ENCODE measurements at regions not wholly inside any gene's neighbourhood (a gene's known extent, or its start where the extent isn't known, plus 50 kb on each side); places are given as distances from the start of the nearest gene placed in this dataset.

DNA sequence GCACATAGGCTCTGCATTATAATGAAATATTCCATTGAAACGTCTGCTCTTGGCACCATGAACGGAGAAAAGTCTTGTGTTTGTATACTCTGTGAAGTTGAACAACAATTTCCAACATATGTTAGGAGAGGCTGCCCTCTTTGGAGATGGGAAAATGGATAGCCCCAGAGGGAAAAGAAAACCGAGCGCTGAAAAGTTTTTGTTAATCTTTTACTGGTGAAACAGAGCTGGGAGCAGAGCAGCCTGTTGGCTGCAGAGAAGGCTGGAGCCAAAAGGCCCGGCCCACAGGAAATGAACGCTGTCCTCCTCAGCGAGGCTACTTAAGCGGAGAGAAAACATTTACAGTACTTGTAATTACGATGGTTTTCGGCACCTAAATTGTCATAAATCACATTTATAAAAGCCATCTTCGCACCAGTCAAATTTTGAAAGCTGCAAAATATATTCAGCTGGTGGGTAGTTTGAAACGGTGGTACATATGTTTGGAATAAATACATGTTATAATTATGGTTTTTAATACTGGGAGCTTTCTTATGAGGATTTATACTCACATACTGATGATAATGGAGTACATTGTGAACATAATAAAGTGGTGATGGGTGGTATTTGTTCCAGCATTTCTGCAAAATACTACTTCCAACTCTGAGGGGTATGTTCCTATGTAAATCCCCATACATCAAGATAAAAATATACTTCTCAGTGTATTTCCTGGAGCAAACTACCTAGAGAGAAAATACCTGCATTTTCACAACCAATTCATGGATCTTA is 129.6 kb upstream of the CNTLN start:
- DNase-seq (ENCODE audit: low read depth), result peak; percentile 37
- H3K36me3 ChIP-seq (ENCODE audit: control insufficient read depth, insufficient read depth, low read length), result no peaks in the 10 kb centered on the region
- H3K27me3 ChIP-seq (ENCODE audit: control insufficient read depth, insufficient read depth, low read length), result no peaks in the 10 kb centered on the region
- H3K4me3 ChIP-seq (ENCODE audit: low read depth, low read length), result no peak overlapping the region
- TF ChIP-seq, protein P1, sequence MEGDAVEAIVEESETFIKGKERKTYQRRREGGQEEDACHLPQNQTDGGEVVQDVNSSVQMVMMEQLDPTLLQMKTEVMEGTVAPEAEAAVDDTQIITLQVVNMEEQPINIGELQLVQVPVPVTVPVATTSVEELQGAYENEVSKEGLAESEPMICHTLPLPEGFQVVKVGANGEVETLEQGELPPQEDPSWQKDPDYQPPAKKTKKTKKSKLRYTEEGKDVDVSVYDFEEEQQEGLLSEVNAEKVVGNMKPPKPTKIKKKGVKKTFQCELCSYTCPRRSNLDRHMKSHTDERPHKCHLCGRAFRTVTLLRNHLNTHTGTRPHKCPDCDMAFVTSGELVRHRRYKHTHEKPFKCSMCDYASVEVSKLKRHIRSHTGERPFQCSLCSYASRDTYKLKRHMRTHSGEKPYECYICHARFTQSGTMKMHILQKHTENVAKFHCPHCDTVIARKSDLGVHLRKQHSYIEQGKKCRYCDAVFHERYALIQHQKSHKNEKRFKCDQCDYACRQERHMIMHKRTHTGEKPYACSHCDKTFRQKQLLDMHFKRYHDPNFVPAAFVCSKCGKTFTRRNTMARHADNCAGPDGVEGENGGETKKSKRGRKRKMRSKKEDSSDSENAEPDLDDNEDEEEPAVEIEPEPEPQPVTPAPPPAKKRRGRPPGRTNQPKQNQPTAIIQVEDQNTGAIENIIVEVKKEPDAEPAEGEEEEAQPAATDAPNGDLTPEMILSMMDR (IDR thresholded peaks at IDR 0.05; ENCODE audit: insufficient read depth, low read length, severe bottlenecking), result no peak
- FAIRE-seq, result no peak

DNA sequence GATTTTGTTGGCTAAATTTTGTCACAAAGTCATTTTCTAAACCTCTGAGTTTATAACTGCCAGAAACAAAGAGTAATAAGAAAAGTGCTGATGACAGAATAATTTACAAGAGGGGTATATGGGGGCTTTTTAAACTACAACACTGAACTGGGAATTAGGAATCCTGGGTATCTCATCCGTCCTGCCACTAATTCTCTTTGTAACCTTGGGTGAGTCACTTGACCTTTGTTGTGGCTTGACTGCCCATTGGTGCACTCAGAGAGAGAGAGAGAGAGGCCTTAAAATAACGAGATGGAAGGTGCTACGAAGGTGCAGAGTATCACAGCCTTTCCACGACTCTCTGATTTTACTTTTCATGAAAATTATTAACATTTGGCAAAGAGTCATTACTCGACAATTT is 130.3 kb upstream of the CNTLN start:
- no peak overlapping the region for H3K4me3 ChIP-seq (ENCODE audit: low read depth, low read length)
- H3K27me3 ChIP-seq (ENCODE audit: control insufficient read depth, insufficient read depth, low read length), result no peaks in the 10 kb centered on the region
- no peak for DNase-seq (ENCODE audit: low read depth)
- H3K36me3 ChIP-seq (ENCODE audit: control insufficient read depth, insufficient read depth, low read length), result no peaks in the 10 kb centered on the region
- no peak for FAIRE-seq
- TF ChIP-seq, protein P1 (IDR thresholded peaks at IDR 0.05; ENCODE audit: insufficient read depth, low read length, severe bottlenecking), result no peak

DNA sequence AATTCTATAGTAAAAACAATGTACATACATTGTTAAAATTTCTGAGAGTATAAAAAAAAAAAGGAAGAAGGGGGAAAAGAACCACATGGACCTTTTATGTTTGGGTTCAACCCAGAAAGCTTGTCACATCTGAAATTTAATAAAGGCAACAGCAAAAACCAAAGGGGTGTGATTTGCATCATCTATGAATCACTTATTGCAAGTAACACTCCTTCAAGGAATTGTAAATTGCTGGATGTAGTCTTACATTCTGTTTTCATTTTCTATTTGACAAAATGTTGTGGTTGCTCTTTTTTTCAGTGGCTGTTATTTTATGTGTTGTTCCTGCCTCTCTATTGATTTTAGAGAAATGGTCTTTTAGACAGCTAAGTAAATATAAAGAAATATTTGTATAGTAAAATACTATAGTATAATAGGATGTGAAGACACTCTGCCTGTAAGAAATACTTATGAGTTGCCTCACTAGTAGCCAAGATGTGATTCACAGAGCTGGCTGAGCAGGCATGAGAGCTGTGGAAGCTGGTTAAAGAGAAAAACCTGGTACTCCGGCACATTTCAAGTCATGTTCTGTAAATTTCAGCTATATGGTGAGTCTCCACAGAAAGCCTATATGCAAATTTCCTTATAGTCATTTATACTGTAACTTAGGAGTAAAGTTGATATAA is 131.1 kb upstream of the CNTLN start:
- H3K4me3 ChIP-seq (ENCODE audit: low read depth, low read length), result no peak overlapping the region
- no peaks in the 10 kb centered on the region for H3K36me3 ChIP-seq (ENCODE audit: control insufficient read depth, insufficient read depth, low read length)
- TF ChIP-seq, protein P1 (IDR thresholded peaks at IDR 0.05; ENCODE audit: insufficient read depth, low read length, severe bottlenecking), result no peak
- H3K27me3 ChIP-seq (ENCODE audit: control insufficient read depth, insufficient read depth, low read length), result no peaks in the 10 kb centered on the region
- FAIRE-seq, result no peak
- DNase-seq (ENCODE audit: low read depth), result peak; percentile 38

DNA sequence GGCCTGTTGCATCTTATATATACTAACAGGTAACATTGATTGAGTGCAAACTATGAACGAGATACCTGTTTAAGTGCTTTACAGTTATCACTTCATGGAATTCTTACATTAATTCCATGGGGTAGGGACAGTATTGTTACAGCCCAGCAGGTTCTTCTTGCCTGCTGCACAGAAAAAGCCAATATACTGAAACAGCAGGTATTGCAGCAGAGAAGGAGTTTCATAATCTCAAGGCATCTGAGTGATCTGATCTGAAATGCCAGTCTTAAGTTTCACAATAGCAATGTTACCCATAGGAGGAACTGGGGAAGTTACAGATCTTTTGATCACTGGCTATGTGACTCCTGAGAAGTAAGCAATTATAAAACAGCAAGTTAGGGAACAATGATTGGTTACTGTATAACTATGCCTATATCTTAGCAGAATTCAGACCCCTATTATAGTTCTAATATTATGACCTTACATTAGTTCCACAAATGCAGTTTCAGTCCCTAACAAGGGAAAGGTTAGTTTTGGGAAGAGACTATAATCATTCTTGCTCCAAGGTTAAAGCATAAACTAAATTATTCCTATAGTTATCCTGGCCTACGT is 126.5 kb upstream of the BNC2 start:
- no peaks in the 10 kb centered on the region for H3K36me3 ChIP-seq (ENCODE audit: control insufficient read depth, insufficient read depth, low read length)
- TF ChIP-seq, protein P1 (IDR thresholded peaks at IDR 0.05; ENCODE audit: insufficient read depth, low read length, severe bottlenecking), result no peak
- DNase-seq (ENCODE audit: low read depth) (no peak), FAIRE-seq (no peak)
- H3K27me3 ChIP-seq (ENCODE audit: control insufficient read depth, insufficient read depth, low read length), result no peaks in the 10 kb centered on the region
- H3K4me3 ChIP-seq (ENCODE audit: low read depth, low read length), result no peak overlapping the region

DNA sequence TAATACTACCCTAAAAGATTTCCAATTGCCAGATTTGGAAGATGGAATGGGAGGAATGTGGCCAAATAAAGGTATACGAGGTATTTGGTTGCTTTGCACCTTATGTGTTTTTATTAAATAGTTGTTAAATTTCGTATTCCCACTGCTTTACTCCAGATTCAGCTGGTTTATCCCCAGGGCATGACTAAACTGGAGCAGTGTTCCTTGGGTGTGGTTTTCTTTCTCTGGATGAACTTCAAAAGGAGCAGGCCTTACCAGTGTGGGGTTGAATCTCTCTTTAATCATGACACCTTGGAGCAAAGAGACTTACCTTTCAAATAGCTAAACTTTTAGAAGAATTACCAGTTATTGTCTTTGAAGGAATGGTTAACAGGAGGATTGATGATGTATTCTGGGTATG is 121.7 kb upstream of the BNC2 start:
- no peak for FAIRE-seq
- no peak for DNase-seq (ENCODE audit: low read depth)
- Histone ChIP-seq H3K4me3 (ENCODE audit: low read depth, low read length) (no peak overlapping the region), H3K27me3 (ENCODE audit: control insufficient read depth, insufficient read depth, low read length) (no peaks in the 10 kb centered on the region), H3K36me3 (ENCODE audit: control insufficient read depth, insufficient read depth, low read length) (no peaks in the 10 kb centered on the region)
- TF ChIP-seq, protein P1 (IDR thresholded peaks at IDR 0.05; ENCODE audit: insufficient read depth, low read length, severe bottlenecking), result no peak

All from bronchial epithelial cell (primary cell).